ENCODE measurements at regions not wholly inside any gene's neighbourhood (a gene's known extent, or its start where the extent isn't known, plus 50 kb on each side); places are given as distances from the start of the nearest gene placed in this dataset.

GRCh38 chr12:14148489-14149270 lies 167.3 kb upstream of the GRIN2B start:
- H3K27ac ChIP-seq: no peak overlapping the region
- H3K4me3 ChIP-seq: no peak overlapping the region
- no peak for DNase-seq (ENCODE audit: low spot score)
- no peak for TF ChIP-seq CTCF (IDR thresholded peaks at IDR 0.05)

DNA sequence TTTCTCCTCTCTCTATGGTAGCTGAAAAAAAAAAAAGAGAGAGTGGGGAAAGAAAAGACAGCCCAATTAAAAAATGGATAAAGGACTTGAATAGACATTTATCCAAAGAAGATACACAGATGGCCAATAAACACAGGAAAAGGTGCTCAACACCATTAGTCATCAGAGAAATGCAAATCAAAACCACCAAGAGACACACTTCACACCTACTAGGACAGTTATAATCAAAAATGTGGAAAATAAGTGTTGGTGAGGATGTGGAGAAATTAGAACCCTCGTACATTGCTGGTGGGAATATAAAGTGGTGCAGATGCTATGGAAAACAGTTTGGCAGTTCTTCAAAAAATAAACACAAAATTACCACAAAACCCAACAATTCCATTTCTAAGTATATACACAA lies 172.4 kb upstream of the GRIN2B start:
- no peak for TF ChIP-seq CTCF (IDR thresholded peaks at IDR 0.05)
- Histone ChIP-seq H3K4me3 (no peak overlapping the region), H3K27ac (no peak overlapping the region)
- DNase-seq (ENCODE audit: low spot score): no peak

- Histone ChIP-seq H3K27ac (no peak overlapping the region), H3K4me3 (no peak overlapping the region)
- no peak for DNase-seq (ENCODE audit: low spot score)
- TF ChIP-seq CTCF (IDR thresholded peaks at IDR 0.05): no peak
Measured at GRCh38 chr12:14156606-14157005, 175.2 kb upstream of the GRIN2B start.

DNA sequence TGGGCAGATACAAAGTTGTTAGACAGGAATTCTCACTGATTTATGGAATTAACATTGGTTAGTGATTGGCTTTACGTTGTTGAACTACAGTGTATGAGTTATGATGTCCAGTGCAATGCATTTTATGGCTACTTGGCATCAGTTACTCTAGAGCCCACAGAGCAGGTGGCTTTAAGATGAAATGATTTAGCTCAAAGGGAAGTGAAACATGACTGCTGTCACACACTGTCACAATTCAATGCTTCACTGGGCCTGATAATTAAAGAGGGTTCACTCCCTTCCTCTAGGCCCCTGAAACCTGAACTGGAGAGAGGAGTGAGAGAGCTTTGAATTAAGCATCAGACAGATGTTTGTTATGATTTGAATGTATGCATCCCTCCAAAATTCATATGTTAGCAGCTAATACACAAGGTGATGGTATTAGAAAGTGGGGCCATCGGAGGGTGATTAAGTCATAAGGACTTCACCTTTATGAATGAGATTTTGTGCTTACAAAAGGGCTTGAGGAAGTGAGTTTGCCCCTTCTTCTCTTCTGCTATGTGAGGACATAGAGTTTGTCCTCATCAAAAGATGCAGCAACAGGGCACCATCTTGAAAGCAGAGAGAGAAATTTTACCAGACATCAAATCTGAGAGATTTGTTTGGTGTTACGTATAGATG lies 175.8 kb upstream of the GRIN2B start:
- Histone ChIP-seq H3K4me3 (no peak overlapping the region), H3K27ac (no peak overlapping the region)
- no peak for TF ChIP-seq CTCF (IDR thresholded peaks at IDR 0.05)
- no peak for DNase-seq (ENCODE audit: low spot score)

- no peak overlapping the region for H3K4me3 ChIP-seq
- no peak for DNase-seq (ENCODE audit: low spot score)
- TF ChIP-seq CTCF (IDR thresholded peaks at IDR 0.05): no peak
- H3K27ac ChIP-seq: no peak overlapping the region
Measured at GRCh38 chr12:14164266-14164665, 182.9 kb upstream of the GRIN2B start.

DNA sequence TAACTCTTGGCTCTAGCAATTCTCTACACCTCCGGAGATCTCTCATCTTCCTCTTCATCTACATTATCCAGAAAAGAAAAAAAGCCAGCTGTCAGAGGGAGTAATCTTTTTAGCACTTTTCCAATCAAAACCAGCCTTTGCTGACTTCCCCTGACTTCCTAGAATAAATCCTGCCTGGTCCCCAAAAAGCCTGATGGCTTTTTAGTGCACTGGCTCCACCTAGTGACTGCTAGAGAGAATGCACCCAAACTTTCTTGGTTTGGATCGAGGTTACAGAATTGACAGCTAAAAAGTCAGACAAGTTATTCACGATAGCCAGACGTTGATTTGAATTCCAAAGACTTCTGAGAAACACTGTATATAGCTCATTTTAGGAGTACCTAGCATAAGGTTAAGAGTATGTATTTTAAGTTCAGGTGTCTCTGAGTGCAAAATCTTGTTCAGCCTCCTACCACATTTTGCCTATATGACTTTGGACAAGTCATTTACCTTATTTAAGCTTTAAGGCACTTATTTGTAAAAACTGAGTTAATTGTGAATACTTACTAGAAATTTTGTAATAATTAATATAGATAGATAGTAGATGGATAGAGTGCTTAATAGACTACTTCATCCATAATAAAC lies 185.7 kb upstream of the GRIN2B start:
- peak; percentile 70 for TF ChIP-seq CTCF (IDR thresholded peaks at IDR 0.05)
- Histone ChIP-seq H3K27ac (no peak overlapping the region), H3K4me3 (no peak overlapping the region)
- DNase-seq (ENCODE audit: low spot score): no peak

Data from coronary artery (tissue), 2 donors.